ENCODE measurements at regions not wholly inside any gene's neighbourhood (a gene's known extent, or its start where the extent isn't known, plus 50 kb on each side); places are given as distances from the start of the nearest gene placed in this dataset.
"Not testable (repeated sequence)": the region's sequence is repeated elsewhere in the genome, so short reads cannot be mapped to it uniquely, and the experiment has no call there.

DNA sequence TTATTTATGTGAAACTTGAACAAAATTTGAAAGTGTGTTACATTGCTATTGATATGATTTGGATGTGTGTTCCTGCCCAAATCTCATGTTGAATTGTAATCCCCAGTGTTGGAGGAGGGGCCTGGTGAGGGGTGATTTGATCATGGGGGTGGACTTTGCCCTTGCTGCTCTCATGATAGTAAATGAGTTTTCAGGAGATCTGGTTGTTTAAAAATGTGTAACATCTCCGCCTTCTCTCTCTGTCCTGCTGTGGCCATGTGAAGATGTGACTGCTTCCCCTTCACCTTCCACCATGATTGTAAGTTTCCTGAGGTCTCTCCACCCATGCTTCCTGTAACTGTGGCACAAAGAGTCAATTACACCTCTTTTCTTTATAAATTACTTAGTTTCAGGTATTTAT lies 1731.0 kb downstream of the SLITRK5 start:
- Histone ChIP-seq H3K79me2 (no peaks in the 10 kb centered on the region), H3K4me1 (no peaks in the 10 kb centered on the region), H3K9ac (no peak overlapping the region), H3K27me3 (ENCODE audit: control insufficient read depth, insufficient read depth, low read length) (no peaks in the 10 kb centered on the region), H2AFZ (no peak overlapping the region), H3K27ac (no peak overlapping the region), H3K9me3 (ENCODE audit: control insufficient read depth, low read length) (no peaks in the 10 kb centered on the region), H3K36me3 (ENCODE audit: control insufficient read depth, insufficient read depth, low read length) (no peaks in the 10 kb centered on the region), H3K4me2 (ENCODE audit: low read length) (no peak overlapping the region), H3K4me3 (ENCODE audit: low read depth, low read length) (no peak overlapping the region)
- TF ChIP-seq, protein P1, sequence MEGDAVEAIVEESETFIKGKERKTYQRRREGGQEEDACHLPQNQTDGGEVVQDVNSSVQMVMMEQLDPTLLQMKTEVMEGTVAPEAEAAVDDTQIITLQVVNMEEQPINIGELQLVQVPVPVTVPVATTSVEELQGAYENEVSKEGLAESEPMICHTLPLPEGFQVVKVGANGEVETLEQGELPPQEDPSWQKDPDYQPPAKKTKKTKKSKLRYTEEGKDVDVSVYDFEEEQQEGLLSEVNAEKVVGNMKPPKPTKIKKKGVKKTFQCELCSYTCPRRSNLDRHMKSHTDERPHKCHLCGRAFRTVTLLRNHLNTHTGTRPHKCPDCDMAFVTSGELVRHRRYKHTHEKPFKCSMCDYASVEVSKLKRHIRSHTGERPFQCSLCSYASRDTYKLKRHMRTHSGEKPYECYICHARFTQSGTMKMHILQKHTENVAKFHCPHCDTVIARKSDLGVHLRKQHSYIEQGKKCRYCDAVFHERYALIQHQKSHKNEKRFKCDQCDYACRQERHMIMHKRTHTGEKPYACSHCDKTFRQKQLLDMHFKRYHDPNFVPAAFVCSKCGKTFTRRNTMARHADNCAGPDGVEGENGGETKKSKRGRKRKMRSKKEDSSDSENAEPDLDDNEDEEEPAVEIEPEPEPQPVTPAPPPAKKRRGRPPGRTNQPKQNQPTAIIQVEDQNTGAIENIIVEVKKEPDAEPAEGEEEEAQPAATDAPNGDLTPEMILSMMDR (IDR thresholded peaks at IDR 0.05), result no peak

DNA sequence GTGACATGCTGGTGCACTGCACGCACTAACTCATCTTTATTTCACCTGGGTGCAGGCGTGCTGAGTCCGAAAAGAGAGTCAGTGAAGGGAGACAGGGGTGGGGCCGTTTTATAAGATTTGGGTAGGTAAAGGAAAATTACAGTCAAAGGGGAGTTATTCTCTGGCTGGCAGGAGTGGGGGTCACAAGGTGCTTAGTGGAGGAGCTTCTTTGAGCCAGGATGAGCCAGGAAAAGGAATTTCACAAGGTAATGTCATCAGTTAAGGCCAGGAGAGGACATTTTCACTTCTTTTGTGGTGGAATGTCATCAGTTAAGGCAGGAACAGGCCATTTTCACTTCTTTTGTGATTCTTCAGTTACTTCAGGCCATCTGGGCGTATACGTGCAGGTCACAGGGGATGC lies 1734.9 kb downstream of the SLITRK5 start:
- H2AFZ ChIP-seq; H3K27me3 ChIP-seq (ENCODE audit: control insufficient read depth, insufficient read depth, low read length); H3K9me3 ChIP-seq (ENCODE audit: control insufficient read depth, low read length); H3K9ac ChIP-seq; H3K4me2 ChIP-seq (ENCODE audit: low read length); H3K79me2 ChIP-seq; H3K27ac ChIP-seq; H3K4me1 ChIP-seq; H3K36me3 ChIP-seq (ENCODE audit: control insufficient read depth, insufficient read depth, low read length); H3K4me3 ChIP-seq (ENCODE audit: low read depth, low read length): not testable (repeated sequence)

DNA sequence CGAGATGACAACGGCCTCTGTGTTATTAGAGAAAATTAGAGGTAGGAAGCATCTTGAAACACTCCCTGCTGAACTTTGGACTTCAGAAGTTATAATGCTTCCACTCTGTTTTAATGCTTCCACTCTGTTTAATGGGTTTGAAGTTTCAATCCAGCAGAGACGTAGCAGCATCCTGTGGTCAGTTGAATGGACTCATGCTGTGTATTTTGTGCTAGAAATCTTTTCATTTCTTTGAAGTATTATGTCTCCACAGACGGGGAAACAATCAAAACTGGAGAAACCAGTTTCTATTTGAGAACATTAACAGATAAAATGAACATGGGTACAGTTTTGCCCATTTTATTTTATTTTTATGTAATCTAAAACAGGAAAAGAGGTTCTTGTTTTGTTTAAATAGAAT lies 1736.2 kb downstream of the SLITRK5 start:
- Histone ChIP-seq H3K36me3 (ENCODE audit: control insufficient read depth, insufficient read depth, low read length) (no peaks in the 10 kb centered on the region), H3K4me2 (ENCODE audit: low read length) (no peak overlapping the region), H3K79me2 (no peaks in the 10 kb centered on the region), H2AFZ (no peak overlapping the region), H3K4me3 (ENCODE audit: low read depth, low read length) (no peak overlapping the region), H3K27ac (no peak overlapping the region), H3K9ac (no peak overlapping the region), H3K4me1 (no peaks in the 10 kb centered on the region), H3K27me3 (ENCODE audit: control insufficient read depth, insufficient read depth, low read length) (no peaks in the 10 kb centered on the region), H3K9me3 (ENCODE audit: control insufficient read depth, low read length) (no peaks in the 10 kb centered on the region)
- TF ChIP-seq, protein P1 (IDR thresholded peaks at IDR 0.05), result no peak

DNA sequence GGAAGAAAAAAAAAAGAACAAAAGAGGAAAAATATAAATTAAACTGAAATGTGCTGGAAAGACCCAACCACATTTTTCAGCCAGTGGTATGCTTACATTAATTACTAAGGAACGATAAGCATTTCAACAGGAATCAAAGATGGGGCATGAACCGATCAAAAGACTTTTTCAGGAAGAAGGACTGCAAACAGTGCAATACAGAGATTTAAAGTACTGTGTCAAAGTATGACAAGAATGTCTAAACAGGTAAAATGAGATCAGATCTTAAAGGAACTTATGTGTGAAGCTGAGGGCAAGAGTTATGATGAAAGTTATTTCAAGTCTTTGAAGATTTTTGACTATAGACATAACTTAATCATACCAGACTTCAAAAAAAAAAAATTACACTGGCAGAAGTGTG lies 1761.8 kb downstream of the SLITRK5 start:
- Histone ChIP-seq H3K79me2 (no peaks in the 10 kb centered on the region), H3K36me3 (ENCODE audit: control insufficient read depth, insufficient read depth, low read length) (no peaks in the 10 kb centered on the region), H3K9ac (no peak overlapping the region), H3K4me2 (ENCODE audit: low read length) (no peak overlapping the region), H3K27ac (no peak overlapping the region), H3K4me1 (no peaks in the 10 kb centered on the region), H3K27me3 (ENCODE audit: control insufficient read depth, insufficient read depth, low read length) (no peaks in the 10 kb centered on the region), H3K4me3 (ENCODE audit: low read depth, low read length) (no peak overlapping the region), H2AFZ (no peak overlapping the region), H3K9me3 (ENCODE audit: control insufficient read depth, low read length) (no peaks in the 10 kb centered on the region)
- TF ChIP-seq, protein P1 (IDR thresholded peaks at IDR 0.05), result no peak

DNA sequence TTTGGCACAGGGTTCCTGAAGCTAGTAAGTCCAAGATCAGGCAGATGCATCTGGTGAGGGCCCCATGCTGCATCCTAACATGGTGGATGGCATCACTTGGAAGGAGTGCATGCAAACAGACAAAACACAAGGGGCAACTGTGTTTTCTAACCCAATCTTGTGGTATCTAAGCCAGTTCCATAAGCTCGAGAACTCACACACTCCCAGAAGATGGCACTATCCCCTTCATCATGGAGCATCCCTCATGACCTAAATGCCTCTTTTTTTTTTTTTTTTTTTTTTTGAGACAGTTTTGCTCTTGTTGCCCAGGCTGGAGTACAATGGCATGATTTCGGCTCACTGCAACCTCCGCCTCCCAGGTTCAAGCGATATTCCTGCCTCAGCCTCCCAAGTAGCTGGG lies 1763.5 kb downstream of the SLITRK5 start:
- H3K9me3 ChIP-seq (ENCODE audit: control insufficient read depth, low read length); H3K9ac ChIP-seq; H2AFZ ChIP-seq; H3K27ac ChIP-seq; H3K4me2 ChIP-seq (ENCODE audit: low read length); H3K36me3 ChIP-seq (ENCODE audit: control insufficient read depth, insufficient read depth, low read length); H3K4me1 ChIP-seq; H3K79me2 ChIP-seq; H3K27me3 ChIP-seq (ENCODE audit: control insufficient read depth, insufficient read depth, low read length); H3K4me3 ChIP-seq (ENCODE audit: low read depth, low read length): not testable (repeated sequence)

DNA sequence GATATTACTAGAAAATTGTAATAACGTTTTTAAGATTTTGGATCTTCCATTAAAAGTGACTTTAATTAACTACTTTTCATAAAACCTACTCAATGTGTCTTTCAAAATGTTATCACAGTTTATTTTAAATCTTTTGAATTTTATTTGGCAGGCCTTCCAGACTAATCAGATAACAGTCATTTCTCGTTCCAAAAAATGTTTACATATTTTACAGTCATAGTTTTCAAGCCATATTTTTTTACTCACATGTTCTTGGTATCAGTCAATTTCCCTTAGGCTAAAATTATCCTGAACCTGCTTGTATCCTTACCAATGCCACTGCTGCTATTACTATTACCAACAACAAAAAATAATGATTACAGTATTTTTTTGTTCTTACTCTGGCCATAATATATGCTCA lies 1783.5 kb downstream of the SLITRK5 start:
- no peak overlapping the region for H3K27ac ChIP-seq
- no peaks in the 10 kb centered on the region for H3K79me2 ChIP-seq
- H3K4me3 ChIP-seq (ENCODE audit: low read depth, low read length), result no peak overlapping the region
- TF ChIP-seq, protein P1 (IDR thresholded peaks at IDR 0.05), result no peak
- H3K36me3 ChIP-seq (ENCODE audit: control insufficient read depth, insufficient read depth, low read length), result no peaks in the 10 kb centered on the region
- H3K9me3 ChIP-seq (ENCODE audit: control insufficient read depth, low read length), result no peaks in the 10 kb centered on the region
- H3K27me3 ChIP-seq (ENCODE audit: control insufficient read depth, insufficient read depth, low read length), result no peaks in the 10 kb centered on the region
- no peak overlapping the region for H3K9ac ChIP-seq
- H3K4me2 ChIP-seq (ENCODE audit: low read length), result no peak overlapping the region
- H2AFZ ChIP-seq, result no peak overlapping the region
- H3K4me1 ChIP-seq, result no peaks in the 10 kb centered on the region

All from parathyroid adenoma (tissue), 2 donors.